A549 (cell line): ENCODE measurements at regions not wholly inside any gene's neighbourhood (a gene's known extent, or its start where the extent isn't known, plus 50 kb on each side); places are given as distances from the start of the nearest gene placed in this dataset.

Source experiments
- RCOR1 ChIP-seq: fragments of 150-350 bp; IDR thresholded peaks from 2 replicates; pipeline ENCODE4 v1.6.1; 2014; ENCODE audit warnings: antibody characterized with exemption, low read length, low read depth
- TF ChIP-seq, protein P1 (sequence below): fragments of 200-600 bp; sonication (generic); IDR thresholded peaks from 2 replicates; pipeline ENCODE4 v1.6.1; 2016; ENCODE audit warnings: antibody characterized with exemption, mild to moderate bottlenecking, moderate library complexity
- TF ChIP-seq, protein P2 (sequence below): fragments of >200 bp; sonication (Bioruptor Twin); formaldehyde crosslinking; IDR thresholded peaks from 3 replicates; pipeline ENCODE4 v1.5.1; 2016

DNA sequence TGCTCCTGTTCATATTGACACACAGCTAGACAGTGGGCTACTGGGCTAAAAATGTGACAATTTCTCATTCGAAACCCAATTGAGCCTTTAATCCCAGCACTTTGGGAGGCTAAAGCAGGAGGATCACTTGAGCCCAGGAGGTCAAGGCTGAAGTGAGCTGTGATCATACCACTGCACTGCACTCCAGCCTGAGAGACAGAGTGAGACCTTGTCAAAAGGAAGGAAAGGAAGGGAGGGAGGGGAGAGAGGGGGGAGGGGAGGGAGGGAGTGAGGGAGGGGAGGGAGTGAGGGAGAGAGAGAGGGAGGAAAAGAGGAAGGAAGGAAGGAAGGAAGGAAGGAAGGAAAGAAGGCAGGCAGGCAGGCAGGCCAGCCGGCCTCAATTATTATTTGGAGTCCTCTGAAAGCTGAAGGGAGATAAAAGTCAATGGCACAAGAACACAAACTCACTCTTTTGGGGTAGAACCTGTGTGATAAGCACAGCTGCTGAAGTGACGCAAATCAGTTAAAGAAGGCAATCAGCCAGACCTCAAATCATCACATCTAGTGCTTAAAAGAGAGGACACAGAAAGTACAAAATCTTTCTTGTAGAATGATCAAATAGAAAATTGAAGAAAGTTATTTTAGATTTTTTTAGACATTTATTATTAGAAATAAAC lies 98.1 kb downstream of the CCDC71L start:
- TF ChIP-seq RCOR1: no peak
- TF ChIP-seq, protein P1, sequence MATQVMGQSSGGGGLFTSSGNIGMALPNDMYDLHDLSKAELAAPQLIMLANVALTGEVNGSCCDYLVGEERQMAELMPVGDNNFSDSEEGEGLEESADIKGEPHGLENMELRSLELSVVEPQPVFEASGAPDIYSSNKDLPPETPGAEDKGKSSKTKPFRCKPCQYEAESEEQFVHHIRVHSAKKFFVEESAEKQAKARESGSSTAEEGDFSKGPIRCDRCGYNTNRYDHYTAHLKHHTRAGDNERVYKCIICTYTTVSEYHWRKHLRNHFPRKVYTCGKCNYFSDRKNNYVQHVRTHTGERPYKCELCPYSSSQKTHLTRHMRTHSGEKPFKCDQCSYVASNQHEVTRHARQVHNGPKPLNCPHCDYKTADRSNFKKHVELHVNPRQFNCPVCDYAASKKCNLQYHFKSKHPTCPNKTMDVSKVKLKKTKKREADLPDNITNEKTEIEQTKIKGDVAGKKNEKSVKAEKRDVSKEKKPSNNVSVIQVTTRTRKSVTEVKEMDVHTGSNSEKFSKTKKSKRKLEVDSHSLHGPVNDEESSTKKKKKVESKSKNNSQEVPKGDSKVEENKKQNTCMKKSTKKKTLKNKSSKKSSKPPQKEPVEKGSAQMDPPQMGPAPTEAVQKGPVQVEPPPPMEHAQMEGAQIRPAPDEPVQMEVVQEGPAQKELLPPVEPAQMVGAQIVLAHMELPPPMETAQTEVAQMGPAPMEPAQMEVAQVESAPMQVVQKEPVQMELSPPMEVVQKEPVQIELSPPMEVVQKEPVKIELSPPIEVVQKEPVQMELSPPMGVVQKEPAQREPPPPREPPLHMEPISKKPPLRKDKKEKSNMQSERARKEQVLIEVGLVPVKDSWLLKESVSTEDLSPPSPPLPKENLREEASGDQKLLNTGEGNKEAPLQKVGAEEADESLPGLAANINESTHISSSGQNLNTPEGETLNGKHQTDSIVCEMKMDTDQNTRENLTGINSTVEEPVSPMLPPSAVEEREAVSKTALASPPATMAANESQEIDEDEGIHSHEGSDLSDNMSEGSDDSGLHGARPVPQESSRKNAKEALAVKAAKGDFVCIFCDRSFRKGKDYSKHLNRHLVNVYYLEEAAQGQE: no peak
- TF ChIP-seq, protein P2, sequence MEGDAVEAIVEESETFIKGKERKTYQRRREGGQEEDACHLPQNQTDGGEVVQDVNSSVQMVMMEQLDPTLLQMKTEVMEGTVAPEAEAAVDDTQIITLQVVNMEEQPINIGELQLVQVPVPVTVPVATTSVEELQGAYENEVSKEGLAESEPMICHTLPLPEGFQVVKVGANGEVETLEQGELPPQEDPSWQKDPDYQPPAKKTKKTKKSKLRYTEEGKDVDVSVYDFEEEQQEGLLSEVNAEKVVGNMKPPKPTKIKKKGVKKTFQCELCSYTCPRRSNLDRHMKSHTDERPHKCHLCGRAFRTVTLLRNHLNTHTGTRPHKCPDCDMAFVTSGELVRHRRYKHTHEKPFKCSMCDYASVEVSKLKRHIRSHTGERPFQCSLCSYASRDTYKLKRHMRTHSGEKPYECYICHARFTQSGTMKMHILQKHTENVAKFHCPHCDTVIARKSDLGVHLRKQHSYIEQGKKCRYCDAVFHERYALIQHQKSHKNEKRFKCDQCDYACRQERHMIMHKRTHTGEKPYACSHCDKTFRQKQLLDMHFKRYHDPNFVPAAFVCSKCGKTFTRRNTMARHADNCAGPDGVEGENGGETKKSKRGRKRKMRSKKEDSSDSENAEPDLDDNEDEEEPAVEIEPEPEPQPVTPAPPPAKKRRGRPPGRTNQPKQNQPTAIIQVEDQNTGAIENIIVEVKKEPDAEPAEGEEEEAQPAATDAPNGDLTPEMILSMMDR: no peak
